ENCODE measurements at regions not wholly inside any gene's neighbourhood (a gene's known extent, or its start where the extent isn't known, plus 50 kb on each side); places are given as distances from the start of the nearest gene placed in this dataset.

GRCh38 chr13:102983496-102983895 lies 82.7 kb downstream of the SLC10A2 start:
- no peak for TF ChIP-seq CTCF (IDR thresholded peaks at IDR 0.05)
- no peak for TF ChIP-seq ZFX (IDR thresholded peaks at IDR 0.05; ENCODE audit: borderline replicate concordance)

Data from 22Rv1 (cell line).